HG02981 (cell line): ENCODE measurements at regions not wholly inside any gene's neighbourhood (a gene's known extent, or its start where the extent isn't known, plus 50 kb on each side); places are given as distances from the start of the nearest gene placed in this dataset.
A peak's percentile ranks its signal among the peaks of the same experiment; 100 is the strongest.
"Not testable (repeated sequence)": the region's sequence is repeated elsewhere in the genome, so short reads cannot be mapped to it uniquely, and the experiment has no call there.

Experiments
- ATAC-seq: cut with Tn5 transposase; IDR thresholded peaks from one replicate; pipeline ENCODE4 v1.9.1; 2021; ENCODE audit warnings: mild to moderate bottlenecking, moderate library complexity; ENCODE audit not compliant: unreplicated experiment

- ATAC-seq: no peak
These were observed 122.2 kb downstream of the GPR37 start for GRCh38 chr7:124643311-124643811.

- no peak for ATAC-seq
These were observed 130.2 kb downstream of the GPR37 start for GRCh38 chr7:124635416-124635815.

- ATAC-seq: no peak
These were observed 131.9 kb downstream of the GPR37 start for GRCh38 chr7:124633740-124634139.

GRCh38 chr7:124630395-124630794 is 135.2 kb downstream of the GPR37 start:
- ATAC-seq: no peak

- no peak for ATAC-seq
These were observed 146.7 kb downstream of the GPR37 start for GRCh38 chr7:124618871-124619270.

- ATAC-seq: not testable (repeated sequence)
These were observed 147.5 kb downstream of the GPR37 start for GRCh38 chr7:124618051-124618450.

- ATAC-seq: no peak
These were observed 162.5 kb downstream of the GPR37 start for GRCh38 chr7:124603066-124603465.

- peak; percentile 52 for ATAC-seq
These were observed 168.1 kb downstream of the GPR37 start for GRCh38 chr7:124597509-124597908.

GRCh38 chr7:124596881-124597280 is 168.7 kb downstream of the GPR37 start:
- ATAC-seq: no peak

GRCh38 chr7:124590814-124591213 is 174.8 kb downstream of the GPR37 start:
- ATAC-seq: no peak

- ATAC-seq: no peak
These were observed 188.3 kb downstream of the GPR37 start for GRCh38 chr7:124577256-124577655.

- no peak for ATAC-seq
These were observed 190.4 kb downstream of the GPR37 start for GRCh38 chr7:124575176-124575575.

GRCh38 chr7:124570558-124570957 is 195.0 kb downstream of the GPR37 start:
- no peak for ATAC-seq

- ATAC-seq: no peak
These were observed 199.0 kb downstream of the GPR37 start for GRCh38 chr7:124566583-124566982.

GRCh38 chr7:124557587-124557986 is 208.0 kb downstream of the GPR37 start:
- no peak for ATAC-seq

- ATAC-seq: no peak
These were observed 208.5 kb downstream of the GPR37 start for GRCh38 chr7:124557101-124557500.

- no peak for ATAC-seq
These were observed 212.1 kb downstream of the GPR37 start for GRCh38 chr7:124553502-124553901.

- ATAC-seq: no peak
These were observed 213.4 kb downstream of the GPR37 start for GRCh38 chr7:124552217-124552616.

- no peak for ATAC-seq
These were observed 215.6 kb downstream of the GPR37 start for GRCh38 chr7:124550036-124550435.

GRCh38 chr7:124542476-124542875 is 223.1 kb downstream of the GPR37 start:
- ATAC-seq: no peak

- ATAC-seq: no peak
These were observed 229.3 kb downstream of the GPR37 start for GRCh38 chr7:124536156-124536762.

GRCh38 chr7:124532166-124532565 is 233.4 kb downstream of the GPR37 start:
- ATAC-seq: no peak

GRCh38 chr7:124516911-124517310 is 248.7 kb downstream of the GPR37 start:
- no peak for ATAC-seq
